ENCODE measurements at regions not wholly inside any gene's neighbourhood (a gene's known extent, or its start where the extent isn't known, plus 50 kb on each side); places are given as distances from the start of the nearest gene placed in this dataset.
A peak's percentile ranks its signal among the peaks of the same experiment; 100 is the strongest.

GRCh38 chr10:30542895-30543288, 86.7 kb downstream of the LYZL2 start (continued):
- TF ChIP-seq, protein P1, sequence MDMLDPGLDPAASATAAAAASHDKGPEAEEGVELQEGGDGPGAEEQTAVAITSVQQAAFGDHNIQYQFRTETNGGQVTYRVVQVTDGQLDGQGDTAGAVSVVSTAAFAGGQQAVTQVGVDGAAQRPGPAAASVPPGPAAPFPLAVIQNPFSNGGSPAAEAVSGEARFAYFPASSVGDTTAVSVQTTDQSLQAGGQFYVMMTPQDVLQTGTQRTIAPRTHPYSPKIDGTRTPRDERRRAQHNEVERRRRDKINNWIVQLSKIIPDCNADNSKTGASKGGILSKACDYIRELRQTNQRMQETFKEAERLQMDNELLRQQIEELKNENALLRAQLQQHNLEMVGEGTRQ (IDR thresholded peaks at IDR 0.05) = no peak
- no peak for TF ChIP-seq EP300 (IDR thresholded peaks at IDR 0.05)
- TF ChIP-seq GATA3 (IDR thresholded peaks at IDR 0.05; ENCODE audit: borderline replicate concordance) = no peak
- TF ChIP-seq HOXB5 (CRISPR knock-in tag; IDR thresholded peaks at IDR 0.05) = no peak
- TF ChIP-seq HEYL (CRISPR knock-in tag; IDR thresholded peaks at IDR 0.05) = no peak
- no peak for TF ChIP-seq RFX5 (IDR thresholded peaks at IDR 0.05)
- TF ChIP-seq HOXA7 (CRISPR knock-in tag; IDR thresholded peaks at IDR 0.05) = no peak

DNA sequence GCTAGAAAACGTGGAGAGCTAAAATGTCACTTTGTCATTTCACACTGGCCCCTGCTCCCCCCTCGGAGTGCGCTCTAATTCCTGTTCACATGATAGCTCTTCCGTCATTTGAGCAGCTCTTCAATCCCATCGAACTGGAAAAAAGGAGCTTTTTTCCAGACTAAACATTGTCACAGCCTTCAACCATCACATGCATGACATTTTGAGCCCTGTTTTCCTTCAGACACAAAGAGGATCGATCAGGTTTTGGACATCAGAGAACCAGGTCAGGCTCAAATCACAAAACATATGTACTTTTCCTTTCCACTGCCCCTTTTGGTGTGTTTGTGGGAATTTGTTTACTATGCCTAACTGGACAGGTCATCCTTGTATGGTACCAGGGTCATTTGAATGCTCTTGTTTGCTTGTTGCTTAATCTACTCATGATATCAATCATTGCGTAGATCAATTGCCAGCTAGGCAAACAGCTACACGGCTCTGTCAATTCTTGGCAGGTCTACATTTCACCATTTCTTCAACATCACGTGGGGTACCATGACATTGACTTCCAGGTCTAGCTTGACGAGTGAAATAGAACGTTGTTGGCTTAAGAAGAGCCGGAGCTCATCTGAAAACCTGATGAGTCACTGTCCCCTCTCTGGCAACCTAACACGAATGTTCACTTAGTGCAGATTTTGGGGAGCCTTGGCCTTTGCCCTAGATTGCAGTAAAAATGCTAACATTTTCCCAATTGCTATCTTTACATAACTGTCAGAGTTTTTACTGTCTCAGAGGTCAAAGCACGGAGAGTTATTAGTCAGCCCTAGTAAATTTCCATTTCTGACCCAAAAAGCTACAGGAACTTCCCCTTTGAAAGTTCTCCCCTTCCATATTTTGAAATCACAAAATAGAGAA, 87.3 kb downstream of the LYZL2 start:
- WGBS (ENCODE audit: missing lambda C conversion rate) = 47% methylated on average over 14 of the region's 14 CpGs
- H3K27ac ChIP-seq = peak overlapping the region; percentile 78 to 88
- peak in 1 of 2 experiments; percentile 78 for DNase-seq (ENCODE audit: low read depth in 1 of 2, low spot score in 1 of 2)
- CTCF ChIA-PET = interaction anchor here (1.1 to 7.6 kb wide), 5 partner anchors 10 to 183 kb away, joined by 3 to 37 read pairs (median 4); no protein-coding TSS in a partner anchor
- POLR2A ChIA-PET = interaction anchor here (0.6 to 1.5 kb wide), 4 partner anchors 32 to 411 kb away, joined by 3 to 9 read pairs (median 4); partner anchors contain the start of genes MAP3K8 and MTPAP
- H3K4me3 ChIP-seq = no peak overlapping the region
- peaks cover 6% of the 10 kb centered on the region; the same call in 1 of the 3 replicates for H3K9me3 ChIP-seq
- ATAC-seq = peak; percentile 55 to 63; a peak in 5 of 6 replicates
- H3K4me1 ChIP-seq = peaks cover 61% of the 10 kb centered on the region
- peak overlapping the region; percentile 50 for H3K4me2 ChIP-seq
- FAIRE-seq = peak; percentile 32
- no peak for TF ChIP-seq TFCP2L1 (CRISPR knock-in tag; IDR thresholded peaks at IDR 0.05)
- TF ChIP-seq ELK1 (IDR thresholded peaks at IDR 0.05; ENCODE audit: low read depth, low read length) = no peak
- TF ChIP-seq MAZ (IDR thresholded peaks at IDR 0.05; ENCODE audit: borderline replicate concordance, low read depth, low read length) = no peak
- no peak for TF ChIP-seq RARB (CRISPR knock-in tag; IDR thresholded peaks at IDR 0.05)
- TF ChIP-seq, protein P2, sequence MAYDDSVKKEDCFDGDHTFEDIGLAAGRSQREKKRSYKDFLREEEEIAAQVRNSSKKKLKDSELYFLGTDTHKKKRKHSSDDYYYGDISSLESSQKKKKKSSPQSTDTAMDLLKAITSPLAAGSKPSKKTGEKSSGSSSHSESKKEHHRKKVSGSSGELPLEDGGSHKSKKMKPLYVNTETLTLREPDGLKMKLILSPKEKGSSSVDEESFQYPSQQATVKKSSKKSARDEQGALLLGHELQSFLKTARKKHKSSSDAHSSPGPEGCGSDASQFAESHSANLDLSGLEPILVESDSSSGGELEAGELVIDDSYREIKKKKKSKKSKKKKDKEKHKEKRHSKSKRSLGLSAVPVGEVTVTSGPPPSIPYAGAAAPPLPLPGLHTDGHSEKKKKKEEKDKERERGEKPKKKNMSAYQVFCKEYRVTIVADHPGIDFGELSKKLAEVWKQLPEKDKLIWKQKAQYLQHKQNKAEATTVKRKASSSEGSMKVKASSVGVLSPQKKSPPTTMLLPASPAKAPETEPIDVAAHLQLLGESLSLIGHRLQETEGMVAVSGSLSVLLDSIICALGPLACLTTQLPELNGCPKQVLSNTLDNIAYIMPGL (CRISPR knock-in tag; IDR thresholded peaks at IDR 0.05; ENCODE audit: borderline replicate concordance) = no peak
- no peak for TF ChIP-seq RFX5 (IDR thresholded peaks at IDR 0.05)
- TF ChIP-seq KDM1A (IDR thresholded peaks at IDR 0.05; ENCODE audit: low read depth) = no peak
- TF ChIP-seq RNF2 (IDR thresholded peaks at IDR 0.05; ENCODE audit: borderline replicate concordance, low read depth) = no peak
- no peak for TF ChIP-seq ESRRA (IDR thresholded peaks at IDR 0.05; ENCODE audit: borderline replicate concordance, low read length)
- TF ChIP-seq RAD21 (conservative IDR thresholded peaks at IDR 0.05 in 1 of 2, IDR thresholded peaks at IDR 0.05 in 1 of 2) = no peak; a peak in 1 of 5 replicates
- TF ChIP-seq, protein P3, sequence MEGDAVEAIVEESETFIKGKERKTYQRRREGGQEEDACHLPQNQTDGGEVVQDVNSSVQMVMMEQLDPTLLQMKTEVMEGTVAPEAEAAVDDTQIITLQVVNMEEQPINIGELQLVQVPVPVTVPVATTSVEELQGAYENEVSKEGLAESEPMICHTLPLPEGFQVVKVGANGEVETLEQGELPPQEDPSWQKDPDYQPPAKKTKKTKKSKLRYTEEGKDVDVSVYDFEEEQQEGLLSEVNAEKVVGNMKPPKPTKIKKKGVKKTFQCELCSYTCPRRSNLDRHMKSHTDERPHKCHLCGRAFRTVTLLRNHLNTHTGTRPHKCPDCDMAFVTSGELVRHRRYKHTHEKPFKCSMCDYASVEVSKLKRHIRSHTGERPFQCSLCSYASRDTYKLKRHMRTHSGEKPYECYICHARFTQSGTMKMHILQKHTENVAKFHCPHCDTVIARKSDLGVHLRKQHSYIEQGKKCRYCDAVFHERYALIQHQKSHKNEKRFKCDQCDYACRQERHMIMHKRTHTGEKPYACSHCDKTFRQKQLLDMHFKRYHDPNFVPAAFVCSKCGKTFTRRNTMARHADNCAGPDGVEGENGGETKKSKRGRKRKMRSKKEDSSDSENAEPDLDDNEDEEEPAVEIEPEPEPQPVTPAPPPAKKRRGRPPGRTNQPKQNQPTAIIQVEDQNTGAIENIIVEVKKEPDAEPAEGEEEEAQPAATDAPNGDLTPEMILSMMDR (IDR thresholded peaks at IDR 0.05) = no peak
- peak; percentile 82 for TF ChIP-seq MAFK (IDR thresholded peaks at IDR 0.05; ENCODE audit: partially characterized antibody)
- TF ChIP-seq JUNB (IDR thresholded peaks at IDR 0.05) = peak; percentile 59; the same call in 1 of the 2 replicates
- no peak for TF ChIP-seq SMC3 (IDR thresholded peaks at IDR 0.05)
- no peak for TF ChIP-seq RCOR1 (IDR thresholded peaks at IDR 0.05; ENCODE audit: low read depth, low read length)
- TF ChIP-seq SREBF2 (IDR thresholded peaks at IDR 0.05) = no peak
- TF ChIP-seq MYC (IDR thresholded peaks at IDR 0.05; ENCODE audit: borderline replicate concordance, low read length) = no peak
- TF ChIP-seq BCL3 (IDR thresholded peaks at IDR 0.05) = 0 out of 3 replicates have a peak, but pooled peaks have one; percentile 8
- 0 out of 2 replicates have a peak, but pooled peaks have one; percentile 45 for TF ChIP-seq HOXA7 (CRISPR knock-in tag; IDR thresholded peaks at IDR 0.05)
- TF ChIP-seq PHF8 (IDR thresholded peaks at IDR 0.05; ENCODE audit: borderline replicate concordance, low read depth) = no peak
- TF ChIP-seq CBX2 (IDR thresholded peaks at IDR 0.05; ENCODE audit: borderline replicate concordance, low read depth) = no peak
- TF ChIP-seq E2F6 (IDR thresholded peaks at IDR 0.05; ENCODE audit: borderline replicate concordance, low read depth) = no peak
- no peak for TF ChIP-seq CHD4 (IDR thresholded peaks at IDR 0.05; ENCODE audit: borderline replicate concordance)
- peak; percentile 66; the same call in 1 of the 2 replicates for TF ChIP-seq HOXB5 (CRISPR knock-in tag; IDR thresholded peaks at IDR 0.05)
- no peak for TF ChIP-seq BHLHE40 (IDR thresholded peaks at IDR 0.05; ENCODE audit: low read depth, low read length)
